GM12872 (cell line): ENCODE measurements at regions not wholly inside any gene's neighbourhood (a gene's known extent, or its start where the extent isn't known, plus 50 kb on each side); places are given as distances from the start of the nearest gene placed in this dataset.

ENCODE experiments used
- TF ChIP-seq, protein P1 (sequence below): IDR thresholded peaks from 3 replicates; pipeline ENCODE4 v1.5.1; 2011; ENCODE audit warnings: low read depth, mild to moderate bottlenecking, low read length, moderate library complexity; ENCODE audit not compliant: insufficient read depth

DNA sequence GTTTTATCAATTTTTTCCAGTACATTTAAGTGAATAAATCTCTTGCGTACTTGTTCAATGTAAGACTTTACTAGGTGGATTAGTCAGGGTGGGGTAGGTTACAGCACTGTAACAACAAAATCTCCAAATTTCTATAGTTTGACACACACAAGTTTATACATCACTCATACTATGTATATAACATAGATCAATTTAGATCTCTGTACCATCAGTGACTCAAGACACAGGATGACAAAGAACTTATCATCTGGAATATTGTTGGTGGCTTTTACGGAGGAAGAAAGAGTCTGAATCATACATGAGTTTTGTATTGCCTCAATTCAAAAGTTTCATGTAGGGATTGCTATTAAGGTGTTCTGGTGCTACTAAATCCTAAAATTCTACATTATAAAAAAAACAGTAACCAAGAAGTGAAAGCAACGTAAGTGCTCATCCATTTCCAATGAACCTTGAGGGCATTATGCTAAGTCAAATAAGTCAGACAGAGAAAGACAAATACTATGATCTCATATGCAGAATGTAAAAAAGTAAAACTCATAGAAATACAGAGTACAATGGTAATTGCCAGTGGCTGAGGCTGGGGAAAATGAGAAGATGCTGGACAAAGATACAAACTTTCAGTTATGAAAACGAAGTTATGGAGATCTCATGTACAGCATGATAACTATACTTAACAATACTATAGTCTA is 98.0 kb upstream of the DKK2 start:
- TF ChIP-seq, protein P1, sequence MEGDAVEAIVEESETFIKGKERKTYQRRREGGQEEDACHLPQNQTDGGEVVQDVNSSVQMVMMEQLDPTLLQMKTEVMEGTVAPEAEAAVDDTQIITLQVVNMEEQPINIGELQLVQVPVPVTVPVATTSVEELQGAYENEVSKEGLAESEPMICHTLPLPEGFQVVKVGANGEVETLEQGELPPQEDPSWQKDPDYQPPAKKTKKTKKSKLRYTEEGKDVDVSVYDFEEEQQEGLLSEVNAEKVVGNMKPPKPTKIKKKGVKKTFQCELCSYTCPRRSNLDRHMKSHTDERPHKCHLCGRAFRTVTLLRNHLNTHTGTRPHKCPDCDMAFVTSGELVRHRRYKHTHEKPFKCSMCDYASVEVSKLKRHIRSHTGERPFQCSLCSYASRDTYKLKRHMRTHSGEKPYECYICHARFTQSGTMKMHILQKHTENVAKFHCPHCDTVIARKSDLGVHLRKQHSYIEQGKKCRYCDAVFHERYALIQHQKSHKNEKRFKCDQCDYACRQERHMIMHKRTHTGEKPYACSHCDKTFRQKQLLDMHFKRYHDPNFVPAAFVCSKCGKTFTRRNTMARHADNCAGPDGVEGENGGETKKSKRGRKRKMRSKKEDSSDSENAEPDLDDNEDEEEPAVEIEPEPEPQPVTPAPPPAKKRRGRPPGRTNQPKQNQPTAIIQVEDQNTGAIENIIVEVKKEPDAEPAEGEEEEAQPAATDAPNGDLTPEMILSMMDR: no peak

DNA sequence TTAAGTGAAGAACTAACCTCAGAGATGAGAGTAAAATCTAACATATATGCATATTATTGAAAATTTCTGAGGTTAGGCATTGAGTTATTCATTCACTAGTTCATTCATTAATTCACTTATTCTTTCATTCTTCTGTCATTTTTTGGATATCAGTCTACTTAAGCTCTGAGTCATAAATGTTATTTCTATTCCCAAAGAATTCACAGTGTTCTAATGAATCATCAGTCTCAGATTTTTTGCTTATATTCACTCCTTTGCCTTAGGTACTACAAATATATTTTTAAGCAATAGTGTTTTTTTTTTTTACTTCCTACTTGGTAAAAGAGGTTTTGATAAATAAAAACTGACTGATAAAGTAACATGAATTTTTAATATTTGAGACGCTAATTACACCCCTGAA is 95.2 kb upstream of the DKK2 start:
- TF ChIP-seq, protein P1: no peak

DNA sequence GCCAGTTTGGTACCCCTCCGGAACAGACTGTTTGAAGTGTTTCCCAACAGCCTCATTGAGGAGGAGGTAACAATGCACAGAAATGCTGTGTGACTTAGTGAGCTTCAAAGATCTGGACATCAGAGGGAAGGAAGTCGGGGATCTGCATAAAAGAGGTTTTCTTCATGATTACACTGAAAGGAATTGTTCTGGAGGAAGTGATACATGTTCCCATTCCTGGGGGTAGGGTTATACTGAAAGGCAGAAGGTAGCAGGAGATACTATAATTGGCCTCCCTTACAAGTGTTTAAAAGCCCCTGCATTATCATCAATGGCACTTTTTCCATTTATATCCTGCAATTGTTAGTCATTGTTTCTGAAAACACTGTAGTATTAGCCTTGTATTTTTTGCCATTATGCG is 94.0 kb upstream of the DKK2 start:
- TF ChIP-seq, protein P1: no peak

DNA sequence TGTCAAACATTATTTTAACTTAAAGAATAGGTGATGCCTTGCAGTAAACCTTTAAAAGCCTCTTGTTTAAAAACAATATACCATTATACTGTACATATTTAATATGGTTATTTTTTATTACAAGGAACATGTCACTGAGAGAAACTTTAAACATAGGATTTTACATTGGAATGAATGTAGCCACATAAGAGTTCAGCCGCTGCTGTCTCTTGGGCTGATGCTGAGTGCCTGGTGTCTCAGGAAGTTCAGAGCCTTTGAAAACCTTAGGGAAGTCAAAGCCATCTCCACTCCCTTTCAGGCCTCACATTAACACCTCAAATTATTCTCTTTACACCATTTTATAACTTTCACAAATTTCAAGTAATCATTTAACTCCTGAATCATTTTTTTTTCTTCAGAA is 93.5 kb upstream of the DKK2 start:
- TF ChIP-seq, protein P1: no peak

DNA sequence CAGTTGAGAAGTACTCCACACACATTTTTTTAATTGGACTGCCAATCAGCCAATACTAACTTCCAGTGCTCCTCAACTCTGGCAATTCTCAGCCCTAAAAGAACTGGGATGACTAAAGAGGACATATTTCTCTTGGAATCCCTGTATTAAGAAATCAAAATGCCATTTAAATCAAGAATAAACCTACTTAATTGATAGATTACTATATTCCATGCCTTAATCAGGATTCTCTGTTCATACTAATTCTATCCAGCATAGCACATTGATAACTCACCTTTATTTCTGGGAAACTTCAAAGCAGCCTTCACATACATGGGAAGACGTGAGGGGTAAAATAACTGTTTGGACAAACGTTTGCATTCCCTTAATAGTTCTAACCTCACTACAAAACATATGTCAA is 93.0 kb upstream of the DKK2 start:
- TF ChIP-seq, protein P1: no peak

DNA sequence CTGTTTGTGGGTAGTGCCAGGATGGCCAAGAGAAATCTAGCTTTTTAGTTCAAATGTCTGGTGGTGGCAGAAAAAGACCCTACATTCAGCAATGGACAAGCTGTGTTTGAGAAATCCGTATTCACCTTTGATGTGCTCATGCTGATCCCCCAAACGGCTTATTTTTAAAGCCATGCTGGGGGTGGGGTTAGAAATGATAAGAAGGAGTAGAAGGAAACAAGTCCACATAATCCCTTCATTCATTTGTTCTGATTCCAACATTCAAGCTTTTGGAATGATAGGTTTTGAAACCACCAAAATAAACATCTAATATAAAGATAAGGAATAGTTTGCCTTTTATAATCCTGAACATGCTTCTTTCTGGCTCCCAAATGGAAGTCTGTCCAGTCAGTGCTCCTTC is 92.0 kb upstream of the DKK2 start:
- TF ChIP-seq, protein P1: no peak

DNA sequence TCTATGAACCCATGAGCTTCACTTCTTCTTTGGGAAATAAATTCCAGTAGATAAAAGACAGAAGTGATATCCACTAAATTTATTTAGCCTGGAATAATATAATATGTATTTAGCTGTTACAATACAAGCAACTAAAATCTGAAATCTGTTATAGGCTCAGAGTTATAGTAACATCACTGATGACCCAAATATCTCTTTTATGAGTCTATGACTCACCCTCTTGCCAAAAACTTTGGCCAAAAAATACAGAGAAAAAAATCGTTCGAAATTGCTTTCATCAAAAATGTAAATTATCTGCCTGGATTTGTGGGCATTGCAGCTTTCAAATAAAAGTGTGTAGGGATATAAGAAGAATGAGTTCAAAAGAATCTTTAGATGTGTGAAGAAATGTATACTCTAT is 89.4 kb upstream of the DKK2 start:
- TF ChIP-seq, protein P1: no peak
